Body of pancreas (tissue), 4 donors: ENCODE measurements at regions not wholly inside any gene's neighbourhood (a gene's known extent, or its start where the extent isn't known, plus 50 kb on each side); places are given as distances from the start of the nearest gene placed in this dataset.

Experiments
- CTCF ChIP-seq, 7 experiments: fragments of 450-650 bp in 4 of 7; fragments of 200-600 bp in 3 of 7; sonication (generic) in 3 of 7; IDR thresholded peaks; one replicate each; pipeline ENCODE4 v1.5.1; 2016 to 2019; ENCODE audit warnings: antibody characterized with exemption in 7 of 7
- POLR2A ChIP-seq, 3 donors: fragments of 450-650 bp; IDR thresholded peaks; one replicate each; pipeline ENCODE4 v1.6.1; 2016; ENCODE audit warnings: antibody characterized with exemption in 3 of 3, mild to moderate bottlenecking in 2 of 3

- TF ChIP-seq POLR2A (IDR thresholded peaks at IDR 0.05): no peak
- no peak for TF ChIP-seq CTCF (IDR thresholded peaks at IDR 0.05)
Measured at GRCh38 chr14:98070536-98070935, 1201.5 kb downstream of the BCL11B start.
